SK-N-SH (cell line): ENCODE measurements at regions not wholly inside any gene's neighbourhood (a gene's known extent, or its start where the extent isn't known, plus 50 kb on each side); places are given as distances from the start of the nearest gene placed in this dataset.
"Not testable (repeated sequence)": the region's sequence is repeated elsewhere in the genome, so short reads cannot be mapped to it uniquely, and the experiment has no call there.

Experiments
- CTCF ChIA-PET: fragments of 300-600, 350-600 bp; formaldehyde crosslinking; extraction: SDS; loops from one replicate; lab custom pipeline; 2021; lab: Yijun Ruan, JAX
- POLR2A ChIA-PET: fragments of 350-600 bp; sonication (Branson Sonifier 250); formaldehyde crosslinking; extraction: SDS; loops from one replicate; lab custom pipeline; 2020; ENCODE audit warnings: antibody characterized with exemption, inconsistent platforms; lab: Yijun Ruan, JAX
- DNase-seq: peaks from one replicate; pipeline ENCODE4 v3.0.0; 2012
- H2AFZ ChIP-seq: fragments of 200-600 bp; sonication (generic); 2 replicates; pipeline ENCODE4 v1.8.1; 2016; ENCODE audit warnings: antibody characterized with exemption, mild to moderate bottlenecking, low read depth
- H3F3A ChIP-seq: fragments of 200-600 bp; sonication (generic); replicated peaks from 2 replicates; pipeline ENCODE3; 2016; ENCODE audit warnings: antibody characterized with exemption, mild to moderate bottlenecking; ENCODE audit not compliant: insufficient read depth
- H3K27ac ChIP-seq, 2 experiments: fragments of 200-500 bp in 1 of 2; fragments of 200-600 bp in 1 of 2; sonication (Bioruptor generic) in 1 of 2; sonication (generic), shearing (Covaris generic) in 1 of 2; 2 replicates each; pipeline versions ENCODE4 v1.5.1 to v1.6.1; 2014 to 2016; ENCODE audit warnings: low read depth in 2 of 2, inconsistent platforms in 1 of 2, low read length in 1 of 2, mild to moderate bottlenecking in 1 of 2, mixed read lengths in 1 of 2
- H3K27me3 ChIP-seq: fragments of 200-600 bp; sonication (generic), shearing (Covaris generic); 2 replicates; pipeline ENCODE4 v1.6.1; 2016; ENCODE audit warnings: mixed run types; ENCODE audit not compliant: insufficient read depth
- H3K36me3 ChIP-seq, 2 experiments: fragments of 200-500 bp in 1 of 2; fragments of 200-600 bp in 1 of 2; sonication (Bioruptor generic) in 1 of 2; sonication (generic) in 1 of 2; replicated peaks in 1 of 2; 2 replicates each; pipeline versions ENCODE3 to v1.5.1; 2014 to 2016; ENCODE audit warnings: low read length in 1 of 2, mild to moderate bottlenecking in 1 of 2; ENCODE audit not compliant: insufficient read depth in 2 of 2, control insufficient read depth in 1 of 2
- H3K4me1 ChIP-seq, 2 experiments: fragments of 200-500 bp in 1 of 2; fragments of 200-600 bp in 1 of 2; sonication (Bioruptor generic) in 1 of 2; sonication (generic), shearing (Covaris generic) in 1 of 2; 2 replicates each; pipeline versions ENCODE4 v1.5.1 to v1.6.1; 2014 to 2016; ENCODE audit warnings: low read depth in 1 of 2, low read length in 1 of 2, mixed run types in 1 of 2; ENCODE audit not compliant: insufficient read depth in 2 of 2, control insufficient read depth in 1 of 2
- H3K4me2 ChIP-seq: fragments of 200-600 bp; sonication (generic), shearing (Covaris generic); 2 replicates; pipeline ENCODE4 v1.6.1; 2017; ENCODE audit warnings: mixed run types
- H3K4me3 ChIP-seq, 2 experiments: fragments of 200-500 bp in 1 of 2; fragments of 200-600 bp in 1 of 2; sonication (Bioruptor generic) in 1 of 2; sonication (generic), shearing (Covaris generic) in 1 of 2; 2 replicates each; pipeline versions ENCODE4 v1.5.1 to v1.8.1; 2014 to 2016; ENCODE audit warnings: low read depth in 2 of 2, inconsistent platforms in 1 of 2, low read length in 1 of 2, mild to moderate bottlenecking in 1 of 2, mixed read lengths in 1 of 2, moderate library complexity in 1 of 2
- H3K79me2 ChIP-seq: fragments of 200-600 bp; sonication (generic); 2 replicates; pipeline ENCODE4 v1.8.1; 2017; ENCODE audit warnings: mild to moderate bottlenecking; ENCODE audit not compliant: insufficient read depth
- H3K9ac ChIP-seq: fragments of 200-600 bp; sonication (generic); 2 replicates; pipeline ENCODE4 v1.6.1; 2017; ENCODE audit warnings: mixed run types
- H3K9me2 ChIP-seq: fragments of 200-600 bp; sonication (generic); 2 replicates; pipeline ENCODE4 v1.6.1; 2017; ENCODE audit warnings: mixed run types
- H3K9me3 ChIP-seq: fragments of 200-600 bp; sonication (generic); 2 replicates; pipeline ENCODE4 v1.6.1; 2017; ENCODE audit warnings: mixed run types, mild to moderate bottlenecking, moderate library complexity
- H4K20me1 ChIP-seq: fragments of 200-600 bp; sonication (generic); 2 replicates; pipeline ENCODE4 v1.6.1; 2017; ENCODE audit warnings: mild to moderate bottlenecking, mixed run types; ENCODE audit not compliant: insufficient read depth
- CHD2 ChIP-seq: fragments of 150-350 bp; IDR thresholded peaks from 2 replicates; pipeline ENCODE4 v1.6.1; 2018; ENCODE audit warnings: low read length; ENCODE audit not compliant: partially characterized antibody
- ELF1 ChIP-seq: IDR thresholded peaks from 2 replicates; pipeline ENCODE4 v1.4.0; 2012
- EZH2phosphoT487 ChIP-seq: fragments of 200-600 bp; sonication (generic); IDR thresholded peaks from 2 replicates; pipeline ENCODE4 v1.6.1; 2017; ENCODE audit warnings: low read depth, mixed run types, mild to moderate bottlenecking, antibody characterized with exemption, moderate library complexity, borderline replicate concordance
- FOSL2 ChIP-seq: IDR thresholded peaks from 2 replicates; pipeline ENCODE4 v1.4.0; 2012; ENCODE audit warnings: low read depth, mild to moderate bottlenecking, moderate library complexity, borderline replicate concordance
- FOXJ3 ChIP-seq: sonication (generic); formaldehyde crosslinking; IDR thresholded peaks from 2 replicates; pipeline ENCODE4 v1.5.1; 2020; ENCODE audit warnings: mild to moderate bottlenecking, missing genetic modification reagents
- FOXM1 ChIP-seq: IDR thresholded peaks from 2 replicates; pipeline ENCODE4 v1.4.0; 2012; ENCODE audit warnings: low read depth, mild to moderate bottlenecking
- GATA2 ChIP-seq: sonication (generic); formaldehyde crosslinking; IDR thresholded peaks from 2 replicates; pipeline ENCODE4 v1.5.0; 2020; ENCODE audit warnings: mild to moderate bottlenecking, missing genetic modification reagents
- IRF3 ChIP-seq: fragments of 150-350 bp; IDR thresholded peaks from 2 replicates; pipeline ENCODE4 v1.6.1; 2016; ENCODE audit warnings: mild to moderate bottlenecking, low read depth, low read length
- MAX ChIP-seq: IDR thresholded peaks from 2 replicates; pipeline ENCODE4 v1.4.0; 2012; ENCODE audit warnings: low read depth
- NFIC ChIP-seq: IDR thresholded peaks from 2 replicates; pipeline ENCODE4 v1.4.0; 2012; ENCODE audit warnings: borderline replicate concordance
- NRF1 ChIP-seq: IDR thresholded peaks from 2 replicates; pipeline ENCODE4 v1.6.1; 2012; ENCODE audit warnings: low read depth, mild to moderate bottlenecking, low read length
- SIN3A ChIP-seq: IDR thresholded peaks from 2 replicates; pipeline ENCODE4 v1.6.1; 2012; ENCODE audit warnings: low read depth, mild to moderate bottlenecking, low read length, moderate library complexity, borderline replicate concordance
- TCF12 ChIP-seq: IDR thresholded peaks from 2 replicates; pipeline ENCODE4 v1.4.0; 2012
- TEAD4 ChIP-seq: IDR thresholded peaks from 2 replicates; pipeline ENCODE4 v1.4.0; 2012; ENCODE audit warnings: mild to moderate bottlenecking, borderline replicate concordance; ENCODE audit not compliant: insufficient read depth
- WGBS: methylation state at CpG from one replicate; pipeline ENCODE4 v1.1.6; 2017; ENCODE audit warnings: low lambda C conversion rate; 5-methylcytosine and 5-hydroxymethylcytosine counted together
- TF ChIP-seq, protein P1 (sequence below): IDR thresholded peaks from 2 replicates; pipeline ENCODE4 v1.4.0; 2012; ENCODE audit warnings: low read depth, borderline replicate concordance
- TF ChIP-seq, protein P2 (sequence below): fragments of 150-350 bp; IDR thresholded peaks from 2 replicates; pipeline ENCODE4 v1.6.1; 2017; ENCODE audit warnings: antibody characterized with exemption, low read length, low read depth, borderline replicate concordance

DNA sequence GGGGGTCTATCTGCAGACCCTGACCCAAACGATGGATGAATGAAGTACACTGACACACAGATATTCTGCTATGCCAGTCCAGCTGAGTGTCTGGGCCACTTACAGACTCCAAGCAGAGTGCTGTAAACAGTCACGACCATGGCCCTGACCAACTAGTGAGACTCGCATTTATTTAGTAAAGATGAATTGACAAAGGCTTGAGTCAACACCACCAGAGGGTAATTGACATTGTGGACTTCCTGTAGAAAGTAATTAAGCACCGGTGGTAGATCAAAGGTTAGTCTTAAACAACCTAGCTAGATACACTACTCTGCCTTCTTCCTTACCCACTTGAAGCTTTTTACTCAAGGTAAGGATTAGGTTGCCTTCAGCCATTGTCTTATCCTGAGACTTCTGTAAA, 63.4 kb upstream of the KPNA3 start (continued):
- no peak for TF ChIP-seq SIN3A

DNA sequence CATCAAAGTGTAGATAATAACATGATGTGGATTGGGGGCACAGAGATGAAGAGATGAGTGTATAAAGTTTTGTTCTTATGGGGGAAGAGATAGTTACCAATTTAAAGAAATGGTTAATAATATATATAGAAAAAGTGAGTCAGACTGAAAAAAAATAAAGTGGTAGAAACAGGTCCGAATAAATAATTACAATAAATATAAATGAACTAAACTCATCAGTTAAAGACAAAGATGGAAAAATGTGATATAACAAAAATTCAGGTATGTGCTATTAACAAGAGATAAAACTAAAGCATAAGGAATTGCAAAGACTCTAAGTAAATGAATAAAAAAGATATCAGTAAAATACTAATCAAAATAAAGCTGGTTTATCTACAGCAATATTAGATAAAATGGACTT, 61.1 kb upstream of the KPNA3 start:
- H3K4me2 ChIP-seq = no peak overlapping the region
- TF ChIP-seq GATA2 (CRISPR knock-in tag) = no peak
- no peak for TF ChIP-seq IRF3
- TF ChIP-seq CHD2 = no peak
- no peak for TF ChIP-seq FOXJ3 (CRISPR knock-in tag)
- TF ChIP-seq EZH2phosphoT487 = no peak
- no peak for TF ChIP-seq TEAD4
- TF ChIP-seq FOSL2 = no peak
- TF ChIP-seq NFIC = no peak
- no peak for TF ChIP-seq SIN3A
- TF ChIP-seq MAX = no peak
- TF ChIP-seq ELF1 = no peak
- no peak for TF ChIP-seq NRF1
- TF ChIP-seq FOXM1 = no peak
- TF ChIP-seq TCF12 = no peak
- TF ChIP-seq, protein P1, sequence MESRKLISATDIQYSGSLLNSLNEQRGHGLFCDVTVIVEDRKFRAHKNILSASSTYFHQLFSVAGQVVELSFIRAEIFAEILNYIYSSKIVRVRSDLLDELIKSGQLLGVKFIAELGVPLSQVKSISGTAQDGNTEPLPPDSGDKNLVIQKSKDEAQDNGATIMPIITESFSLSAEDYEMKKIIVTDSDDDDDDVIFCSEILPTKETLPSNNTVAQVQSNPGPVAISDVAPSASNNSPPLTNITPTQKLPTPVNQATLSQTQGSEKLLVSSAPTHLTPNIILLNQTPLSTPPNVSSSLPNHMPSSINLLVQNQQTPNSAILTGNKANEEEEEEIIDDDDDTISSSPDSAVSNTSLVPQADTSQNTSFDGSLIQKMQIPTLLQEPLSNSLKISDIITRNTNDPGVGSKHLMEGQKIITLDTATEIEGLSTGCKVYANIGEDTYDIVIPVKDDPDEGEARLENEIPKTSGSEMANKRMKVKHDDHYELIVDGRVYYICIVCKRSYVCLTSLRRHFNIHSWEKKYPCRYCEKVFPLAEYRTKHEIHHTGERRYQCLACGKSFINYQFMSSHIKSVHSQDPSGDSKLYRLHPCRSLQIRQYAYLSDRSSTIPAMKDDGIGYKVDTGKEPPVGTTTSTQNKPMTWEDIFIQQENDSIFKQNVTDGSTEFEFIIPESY = no peak
- TF ChIP-seq, protein P2, sequence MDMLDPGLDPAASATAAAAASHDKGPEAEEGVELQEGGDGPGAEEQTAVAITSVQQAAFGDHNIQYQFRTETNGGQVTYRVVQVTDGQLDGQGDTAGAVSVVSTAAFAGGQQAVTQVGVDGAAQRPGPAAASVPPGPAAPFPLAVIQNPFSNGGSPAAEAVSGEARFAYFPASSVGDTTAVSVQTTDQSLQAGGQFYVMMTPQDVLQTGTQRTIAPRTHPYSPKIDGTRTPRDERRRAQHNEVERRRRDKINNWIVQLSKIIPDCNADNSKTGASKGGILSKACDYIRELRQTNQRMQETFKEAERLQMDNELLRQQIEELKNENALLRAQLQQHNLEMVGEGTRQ = no peak
- CTCF ChIA-PET = no interaction called here
- no peaks in the 10 kb centered on the region for H3K79me2 ChIP-seq
- no peak overlapping the region for H2AFZ ChIP-seq
- H3K27me3 ChIP-seq = no peaks in the 10 kb centered on the region
- H4K20me1 ChIP-seq = no peaks in the 10 kb centered on the region
- no peaks in the 10 kb centered on the region for H3K9me2 ChIP-seq
- H3K4me1 ChIP-seq = no peaks in the 10 kb centered on the region
- no peaks in the 10 kb centered on the region for H3K36me3 ChIP-seq
- H3K9me3 ChIP-seq = peaks cover 10% of the 10 kb centered on the region
- 43% methylated on average over 1 of the region's 1 CpG for WGBS
- H3F3A ChIP-seq = peaks cover 6% of the 10 kb centered on the region
- H3K27ac ChIP-seq = no peak overlapping the region
- POLR2A ChIA-PET = no interaction called here
- no peak overlapping the region for H3K4me3 ChIP-seq
- no peak for DNase-seq
- no peak overlapping the region for H3K9ac ChIP-seq

DNA sequence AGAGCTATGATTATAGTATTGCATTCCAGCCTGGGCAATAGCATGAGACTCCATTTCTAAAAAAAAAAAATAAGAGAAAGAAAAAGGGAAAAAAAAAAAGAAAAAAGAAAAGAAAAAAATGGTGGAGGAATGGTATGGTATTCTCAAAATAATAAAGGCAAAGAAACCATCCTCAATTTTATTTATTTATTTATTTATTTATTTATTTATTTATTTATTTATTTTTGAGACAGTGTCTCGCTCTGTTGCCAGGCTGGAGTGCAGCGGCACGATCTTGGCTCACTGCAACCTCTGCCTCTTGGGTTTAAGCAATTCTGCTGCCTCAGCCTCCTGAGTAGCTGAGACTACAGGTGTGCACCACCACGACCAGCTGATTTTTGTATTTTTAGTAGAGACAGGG, 60.0 kb upstream of the KPNA3 start:
- POLR2A ChIA-PET, H3K9me2 ChIP-seq, DNase-seq, H4K20me1 ChIP-seq, H3K27ac ChIP-seq, H3K27me3 ChIP-seq, H3K4me1 ChIP-seq, H3F3A ChIP-seq, H3K79me2 ChIP-seq, H3K4me3 ChIP-seq, H3K9ac ChIP-seq, H3K36me3 ChIP-seq, H2AFZ ChIP-seq, H3K4me2 ChIP-seq: not testable (repeated sequence)
- 60% methylated on average over 4 of the region's 4 CpGs for WGBS
- CTCF ChIA-PET = interaction anchor here (0.5 to 0.8 kb wide), 2 partner anchors 200 to 533 kb away, joined by 3 read pairs; no protein-coding TSS in a partner anchor
- H3K9me3 ChIP-seq = peaks cover 10% of the 10 kb centered on the region
